ENCODE measurements at regions not wholly inside any gene's neighbourhood (a gene's known extent, or its start where the extent isn't known, plus 50 kb on each side); places are given as distances from the start of the nearest gene placed in this dataset.
"Not testable (repeated sequence)": the region's sequence is repeated elsewhere in the genome, so short reads cannot be mapped to it uniquely, and the experiment has no call there.

DNA sequence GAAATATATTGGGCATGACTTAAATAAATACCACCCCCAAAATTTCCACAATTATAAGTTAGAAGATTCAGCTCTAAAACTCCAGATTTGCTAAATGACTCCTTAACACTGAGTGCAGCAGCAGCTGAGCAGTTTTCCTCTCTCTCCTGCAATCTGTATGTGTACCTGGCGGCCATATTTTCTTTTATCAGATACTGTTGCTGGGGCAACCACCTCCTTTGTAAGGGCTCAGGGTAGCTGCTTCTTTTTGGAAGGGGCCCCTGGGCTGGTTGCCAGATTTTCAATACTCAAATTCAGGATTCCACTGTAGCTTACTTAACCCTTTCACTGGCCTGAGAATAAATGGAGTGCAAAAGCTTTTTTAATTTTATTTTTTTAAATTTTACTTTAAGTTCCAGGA, 197.0 kb downstream of the TAF11L14 start:
- DNase-seq, result no peak

DNA sequence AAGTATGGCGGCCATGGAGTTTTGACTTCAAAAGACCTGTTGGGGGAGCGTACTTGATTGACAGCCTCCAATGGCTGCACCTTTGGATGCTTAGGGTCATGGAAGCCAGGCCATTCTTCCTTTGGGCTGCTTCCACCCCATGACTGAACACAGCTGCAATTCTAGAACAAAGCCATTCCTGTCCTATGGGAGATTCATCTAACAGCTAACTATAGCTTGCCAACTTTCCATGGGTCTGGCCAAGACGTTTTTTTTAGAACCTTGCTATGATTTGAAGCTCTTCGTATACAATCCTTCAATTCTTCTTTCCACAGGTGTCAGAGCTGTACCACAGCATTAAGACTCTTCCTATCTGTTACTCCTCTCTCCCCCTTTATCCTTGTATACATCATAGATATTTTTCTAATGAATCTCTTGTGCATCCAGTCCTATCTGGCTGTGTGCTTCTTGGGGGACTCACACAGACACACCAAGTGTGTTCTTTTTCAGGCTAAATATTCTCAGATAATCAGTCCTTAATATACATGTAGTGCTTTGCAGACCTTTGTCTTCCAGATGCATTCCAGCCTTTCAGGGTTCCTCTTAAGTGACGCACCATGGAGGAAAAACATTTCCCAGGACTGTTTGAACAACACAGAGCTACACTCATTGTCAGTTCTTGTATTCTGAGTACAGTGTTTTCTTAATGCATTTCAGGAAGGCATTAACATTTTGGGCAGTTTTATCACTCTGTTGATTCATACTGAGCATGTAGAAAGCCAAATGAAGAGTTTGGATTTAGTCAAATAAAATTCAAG, 198.9 kb downstream of the TAF11L14 start:
- DNase-seq, result peak; percentile 51

DNA sequence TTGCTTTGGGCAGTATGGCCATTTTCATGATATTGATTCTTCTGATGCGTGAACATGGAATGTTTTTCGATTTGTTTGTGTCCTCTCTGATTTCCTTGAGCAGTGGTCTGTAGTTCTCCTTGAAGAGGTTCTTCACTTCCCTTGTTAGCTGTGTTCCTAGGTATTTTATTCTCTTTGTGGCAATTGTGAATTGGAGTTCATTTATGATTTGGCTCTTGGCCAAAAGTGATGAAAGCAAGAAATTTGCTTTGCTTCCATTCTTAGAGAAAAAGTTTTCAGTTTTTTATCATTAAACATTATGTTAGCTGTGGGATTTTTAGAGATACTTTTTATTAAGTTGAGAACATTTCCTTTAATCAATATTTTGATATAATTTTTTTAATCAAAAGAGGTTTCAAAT, 203.5 kb downstream of the TAF11L14 start:
- DNase-seq, result no peak

DNA sequence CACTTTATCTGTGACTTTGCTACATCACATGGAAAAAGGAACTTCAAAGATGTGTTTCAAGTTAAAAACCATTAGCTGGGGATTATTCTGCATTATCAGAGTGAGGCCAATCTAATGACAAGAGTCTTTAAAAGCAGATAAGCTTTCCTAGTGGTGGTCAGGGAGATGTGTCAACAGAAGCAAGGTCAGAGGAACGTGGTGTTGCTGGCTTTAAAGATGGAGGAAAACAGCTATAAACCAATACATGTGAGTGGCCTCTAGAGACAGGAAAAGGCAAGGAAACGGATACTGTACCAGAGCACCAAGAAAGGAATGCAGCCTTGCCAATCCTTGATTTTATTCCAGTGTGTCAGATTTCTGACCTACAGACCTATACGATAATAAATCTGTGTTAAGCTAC, 204.2 kb downstream of the TAF11L14 start:
- DNase-seq, result no peak

DNA sequence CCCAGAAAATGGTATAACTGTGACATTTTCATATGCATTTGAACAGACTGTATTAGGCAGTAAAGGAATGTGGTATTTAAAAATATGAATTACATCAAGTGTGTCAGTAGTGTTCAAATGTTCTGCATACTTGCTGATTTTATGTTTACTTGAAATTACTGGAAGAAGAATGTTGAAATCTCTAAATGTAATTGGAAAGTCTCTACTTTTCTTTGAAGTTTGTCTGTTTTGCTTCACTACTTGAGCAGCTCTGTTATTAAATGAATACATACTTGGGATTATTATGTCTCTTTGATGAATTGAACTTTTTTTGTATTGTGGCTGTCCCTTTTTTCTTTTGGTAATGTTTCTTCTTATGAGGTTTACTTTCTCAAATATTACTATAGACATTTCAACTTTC, 205.6 kb downstream of the TAF11L14 start:
- no peak for DNase-seq

DNA sequence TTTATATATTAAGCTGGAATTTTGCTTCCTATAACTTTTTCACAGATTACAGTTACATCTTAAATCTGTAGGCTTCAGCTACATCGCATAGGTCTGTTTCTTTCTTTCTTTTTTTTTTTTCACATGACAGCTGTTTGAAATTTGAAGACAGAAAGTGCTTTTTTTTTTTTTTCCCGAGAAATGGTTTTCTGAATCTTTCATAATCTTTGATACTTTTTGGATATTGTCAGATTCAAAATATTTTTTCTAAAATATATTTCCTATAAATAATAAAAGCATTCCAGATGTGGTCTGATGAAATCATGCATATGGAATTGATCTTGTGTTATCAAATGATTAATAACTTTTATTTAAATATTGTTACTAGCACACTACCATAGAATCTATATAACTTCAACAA, 212.2 kb downstream of the TAF11L14 start:
- no peak for DNase-seq

DNA sequence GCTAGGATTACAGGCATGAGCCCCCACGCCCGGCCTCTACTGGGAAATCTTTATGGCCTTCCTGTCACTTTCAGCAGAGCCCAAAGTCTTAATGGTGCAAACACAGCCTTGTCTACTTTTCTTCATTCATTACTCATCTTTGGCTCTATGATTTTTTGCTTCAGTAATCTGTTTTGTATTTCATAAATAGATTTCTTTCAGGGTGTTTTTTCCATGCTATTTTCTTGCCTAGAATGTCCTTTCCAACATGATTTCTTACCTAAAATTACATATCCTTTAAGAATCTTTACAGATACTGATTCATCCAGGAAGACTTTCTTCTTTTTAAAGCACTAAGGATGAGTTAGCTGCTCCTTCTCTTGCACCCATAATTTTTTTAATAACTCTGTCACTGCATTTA, 213.0 kb downstream of the TAF11L14 start:
- no peak for DNase-seq

DNA sequence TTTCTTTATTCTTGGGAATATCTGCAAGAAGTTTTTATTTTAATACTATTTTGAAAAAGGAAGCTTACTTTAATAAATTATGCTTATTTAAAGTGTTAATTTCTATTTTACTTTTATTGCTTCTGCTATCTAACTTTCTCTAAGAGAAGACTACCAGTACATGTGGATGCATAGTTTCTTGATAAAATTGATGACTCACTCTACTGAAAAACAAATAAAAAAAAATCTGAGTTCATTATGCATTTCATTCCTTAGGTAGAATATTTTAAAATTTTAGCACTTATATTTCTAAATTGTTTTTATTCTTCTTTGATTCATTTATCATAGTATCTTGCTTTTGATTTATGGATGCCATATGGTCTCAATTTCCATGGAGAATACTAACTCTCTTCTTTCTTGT, 217.9 kb downstream of the TAF11L14 start:
- no peak for DNase-seq

DNA sequence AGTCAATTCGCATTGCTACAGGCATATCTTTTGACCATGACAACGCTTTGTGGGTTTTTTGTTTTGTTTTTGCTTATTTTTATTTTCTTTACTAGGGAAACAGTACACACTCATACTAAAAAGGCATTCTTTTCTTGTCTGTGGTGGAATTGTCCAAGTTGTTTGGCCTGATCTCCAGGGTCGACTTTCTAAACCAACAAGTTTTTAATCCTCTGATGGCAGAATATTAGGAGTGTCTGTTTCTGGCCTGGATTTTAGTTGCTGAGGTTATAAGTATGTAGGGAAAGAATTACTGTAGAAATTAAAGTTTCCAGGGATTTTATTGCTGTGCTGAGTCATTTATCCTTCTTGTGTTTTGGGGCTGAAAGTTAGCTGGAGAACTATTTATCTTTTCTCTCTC, 218.5 kb downstream of the TAF11L14 start:
- DNase-seq, result no peak

DNA sequence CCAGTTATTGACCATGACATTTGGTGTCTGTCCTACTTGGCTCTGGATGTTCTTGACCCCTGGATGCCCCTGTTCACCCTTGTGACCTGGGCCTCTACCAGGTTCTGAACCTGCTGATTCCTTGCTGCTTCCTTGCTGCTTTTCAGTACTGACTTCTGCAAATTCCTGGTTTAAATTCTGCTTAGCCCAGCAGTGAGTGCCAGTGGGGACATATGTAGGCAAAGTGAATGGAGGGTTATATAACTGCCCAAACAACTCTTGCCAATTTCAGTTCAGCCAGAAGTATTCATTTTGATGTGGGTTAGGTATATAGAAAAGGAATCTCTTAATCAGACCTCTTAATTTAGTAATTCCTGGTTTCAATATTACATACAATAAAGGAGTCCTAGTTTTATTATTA, 220.6 kb downstream of the TAF11L14 start:
- DNase-seq, result no peak

DNA sequence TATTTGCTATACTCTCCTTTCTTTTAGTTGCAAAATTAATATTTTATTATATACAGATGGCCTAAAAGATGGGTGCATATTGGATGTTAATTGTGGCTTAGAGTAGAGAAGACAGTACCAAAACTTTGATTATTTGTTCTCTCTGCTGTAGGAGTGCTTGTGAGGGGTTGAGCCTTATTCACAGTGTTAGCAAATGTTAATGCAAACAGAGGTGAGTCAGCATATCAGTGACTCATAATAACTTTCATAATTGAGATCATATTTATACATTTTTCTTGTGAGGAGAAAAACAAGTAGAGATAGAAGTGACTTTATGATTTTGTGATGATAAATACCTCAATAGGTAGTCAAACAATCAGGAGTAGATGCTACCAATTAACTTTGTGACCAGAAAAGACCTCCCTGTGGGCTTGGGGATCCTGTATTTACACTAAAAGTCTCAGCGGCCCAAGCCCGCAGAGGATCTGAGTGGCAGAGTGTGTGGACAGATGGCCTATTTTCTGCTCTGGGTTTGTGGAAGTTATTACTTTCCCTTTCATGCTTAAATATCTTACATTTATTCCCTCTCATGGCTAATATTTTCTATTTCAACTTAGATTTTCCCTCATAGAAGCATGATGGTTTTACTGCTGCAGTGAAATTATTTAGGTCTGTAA, 226.5 kb downstream of the TAF11L14 start:
- DNase-seq, result peak; percentile 46

DNA sequence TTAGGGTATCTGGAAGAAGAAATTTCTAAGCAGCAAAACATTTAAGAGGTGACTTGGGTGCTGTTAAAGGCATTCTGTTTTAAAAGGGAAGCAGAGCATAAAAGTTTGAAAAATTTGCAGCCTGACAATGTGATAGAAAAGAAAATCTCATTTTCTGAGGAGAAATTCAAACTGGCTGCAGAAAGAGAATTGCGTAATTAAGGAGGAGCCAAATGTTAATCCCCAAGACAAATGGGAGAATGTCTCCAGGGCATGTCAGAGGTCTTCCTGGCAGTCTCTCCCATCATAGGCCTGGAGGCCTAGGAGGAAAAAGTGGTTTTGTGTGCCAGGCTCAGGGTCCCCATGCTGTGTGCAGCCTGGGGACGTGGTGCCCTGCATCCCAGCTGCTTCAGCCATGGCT, 230.6 kb downstream of the TAF11L14 start:
- not testable (repeated sequence) for DNase-seq

DNA sequence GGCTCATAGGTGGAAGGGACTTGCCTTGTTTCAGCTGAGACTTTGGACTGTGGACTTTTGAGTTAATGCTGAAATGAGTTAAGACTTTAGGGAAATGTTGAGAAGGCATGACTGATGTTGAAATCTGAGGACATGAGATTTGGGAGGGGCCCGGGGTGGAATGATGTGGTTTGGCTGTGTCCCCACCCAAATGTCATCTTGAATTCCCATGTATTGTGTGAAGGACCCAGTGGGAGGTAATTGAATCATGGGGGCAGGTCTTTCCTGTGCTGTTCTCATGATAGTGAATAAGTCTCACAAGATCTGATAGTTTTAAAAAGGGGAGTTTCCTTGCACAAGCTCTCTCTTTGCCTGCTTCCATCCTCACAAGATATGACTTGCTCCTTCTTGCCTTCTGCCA, 231.7 kb downstream of the TAF11L14 start:
- DNase-seq, result peak; percentile 85

DNA sequence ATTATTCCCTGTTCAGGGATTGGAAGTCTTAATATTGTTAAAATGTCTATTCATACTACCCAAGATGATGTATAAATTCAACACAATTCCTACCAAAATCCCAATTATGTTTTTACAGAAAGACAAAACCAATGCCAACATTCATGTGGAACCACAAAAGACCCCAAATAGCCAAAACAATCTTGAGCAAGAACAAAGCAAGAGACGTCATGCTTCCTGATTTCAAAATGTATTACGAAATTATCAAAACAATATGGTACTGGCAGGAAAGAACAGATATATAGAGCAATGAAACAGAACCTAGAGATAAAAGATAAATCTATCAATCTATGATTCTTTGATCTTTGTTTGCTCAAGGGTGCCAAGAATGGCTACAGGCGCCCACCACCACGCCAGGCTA, 237.9 kb downstream of the TAF11L14 start:
- DNase-seq, result no peak

DNA sequence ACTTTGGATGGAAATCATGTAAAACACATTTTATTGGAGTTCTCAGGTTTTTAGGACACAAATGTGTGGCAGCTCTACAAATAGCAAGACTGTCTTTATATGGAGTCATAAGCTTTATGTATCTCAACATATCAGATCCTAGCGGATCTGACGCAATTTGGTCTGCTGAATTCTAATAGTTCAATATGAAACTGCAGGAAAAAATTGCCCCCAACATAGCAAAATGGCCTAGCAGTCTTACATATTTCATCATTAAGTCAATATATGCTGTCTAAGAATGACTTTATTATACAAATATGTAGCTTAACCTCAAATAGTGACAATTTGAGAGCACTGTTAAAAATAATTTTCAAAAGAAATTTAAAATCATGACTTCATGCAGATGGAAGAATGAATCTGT, 244.3 kb downstream of the TAF11L14 start:
- DNase-seq, result peak; percentile 80

DNA sequence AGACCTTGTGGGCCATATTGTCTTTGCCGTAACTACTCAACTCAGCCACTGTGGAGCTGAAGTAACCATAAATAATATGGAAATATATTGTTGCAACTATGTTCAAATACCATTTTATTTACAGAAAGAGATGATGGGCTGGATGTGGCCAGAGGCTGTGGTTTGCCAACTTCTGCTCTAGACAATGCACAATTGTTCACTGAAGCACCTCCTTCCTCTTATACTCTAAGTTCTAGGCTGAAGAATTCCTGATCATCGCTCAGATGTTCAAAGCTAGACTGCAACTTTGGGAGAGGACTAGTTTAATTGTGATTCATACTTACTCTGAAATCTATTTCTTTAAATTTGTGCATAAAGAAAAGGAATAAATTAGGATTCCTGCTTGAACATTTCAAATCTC, 245.0 kb downstream of the TAF11L14 start:
- no peak for DNase-seq

DNA sequence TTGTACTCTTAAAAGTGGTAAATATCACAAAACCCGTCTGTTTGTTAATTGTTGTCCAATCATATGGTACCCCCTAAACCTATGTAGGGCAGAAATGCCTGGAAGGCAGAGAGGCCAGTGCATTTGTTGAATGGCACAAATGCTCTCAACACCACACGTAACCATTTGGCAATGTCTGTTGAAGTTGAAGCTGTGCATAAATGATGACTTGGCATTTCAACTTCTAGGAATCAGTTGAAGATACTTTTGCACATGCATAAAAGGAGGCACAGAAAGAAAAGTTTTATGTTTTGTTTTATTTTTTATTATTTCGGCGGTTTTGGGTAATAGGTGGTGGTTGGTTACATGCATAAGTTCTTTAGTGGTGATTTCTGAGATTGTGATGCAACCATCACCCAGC, 246.6 kb downstream of the TAF11L14 start:
- no peak for DNase-seq

DNA sequence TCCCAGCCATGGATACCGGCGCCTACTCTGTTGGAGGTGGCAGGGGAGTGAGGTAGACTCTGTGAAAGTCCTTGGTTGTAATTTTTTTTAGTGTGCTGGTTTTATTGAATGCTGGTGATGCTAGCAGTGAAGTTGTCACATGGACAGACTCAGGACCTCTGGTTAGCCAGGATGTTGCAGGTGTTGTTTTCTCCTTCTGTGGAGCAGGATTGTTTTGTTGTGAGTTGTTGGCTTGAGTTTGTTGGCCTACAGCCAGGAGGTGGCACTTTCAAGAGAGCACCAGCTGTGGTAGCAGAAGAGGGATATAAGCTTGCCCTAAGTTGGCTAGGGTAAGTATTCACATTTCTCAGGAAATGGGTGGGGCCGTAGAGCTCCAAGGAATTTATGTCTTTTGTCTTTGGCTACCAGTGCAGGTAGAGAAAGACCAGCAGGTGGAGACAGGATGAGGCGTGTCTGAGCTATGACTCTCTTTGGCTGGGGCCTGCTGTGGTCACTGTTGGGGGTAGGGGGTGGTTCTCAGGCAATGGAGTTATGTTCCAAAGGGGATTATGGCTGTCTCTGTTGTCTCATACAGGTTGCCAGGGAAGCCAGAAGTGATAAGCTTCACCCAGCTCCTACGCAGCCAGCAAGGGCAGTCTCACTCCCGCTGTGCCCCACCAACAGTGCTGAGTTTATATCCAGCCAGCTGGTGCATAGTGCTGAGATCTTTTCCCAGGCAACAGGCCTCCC, 248.7 kb downstream of the TAF11L14 start:
- DNase-seq, result no peak

DNA sequence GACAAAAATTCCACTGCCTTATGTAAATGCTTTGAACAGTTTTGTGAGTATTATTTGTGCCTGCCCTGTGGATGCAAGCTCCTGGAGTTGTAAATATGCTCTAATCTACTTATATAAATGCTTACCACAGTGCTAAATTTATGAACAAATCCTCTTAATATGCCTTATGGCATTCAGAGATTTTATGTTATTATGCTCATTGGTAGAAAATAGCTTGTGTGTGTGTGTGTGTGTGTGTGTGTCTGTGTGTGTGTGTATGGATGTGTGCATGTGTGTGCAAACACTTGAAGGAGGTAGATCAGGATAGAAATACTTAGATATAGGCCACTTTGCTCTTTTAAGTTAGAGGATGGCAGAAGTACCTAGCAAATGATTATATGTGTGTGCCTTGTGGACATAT, 253.9 kb downstream of the TAF11L14 start:
- DNase-seq, result no peak

DNA sequence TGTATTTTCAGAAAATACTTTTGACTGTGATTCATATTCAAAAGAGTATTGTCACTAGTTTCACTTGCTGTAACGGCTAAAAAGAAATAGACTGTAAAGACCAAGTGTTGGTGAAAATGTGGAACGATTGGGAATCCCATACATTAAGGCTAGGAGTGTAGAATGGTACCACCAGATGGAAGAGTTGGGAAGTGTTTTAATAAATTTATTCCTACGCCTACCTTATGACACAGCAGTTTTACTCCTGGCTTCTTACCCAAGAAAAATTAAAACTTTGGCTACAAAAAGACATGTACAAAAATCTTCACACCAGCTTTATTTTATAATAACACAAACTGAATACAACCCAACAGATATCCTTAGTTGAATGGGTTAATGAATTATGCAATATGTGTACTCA, 256.2 kb downstream of the TAF11L14 start:
- DNase-seq, result no peak

DNA sequence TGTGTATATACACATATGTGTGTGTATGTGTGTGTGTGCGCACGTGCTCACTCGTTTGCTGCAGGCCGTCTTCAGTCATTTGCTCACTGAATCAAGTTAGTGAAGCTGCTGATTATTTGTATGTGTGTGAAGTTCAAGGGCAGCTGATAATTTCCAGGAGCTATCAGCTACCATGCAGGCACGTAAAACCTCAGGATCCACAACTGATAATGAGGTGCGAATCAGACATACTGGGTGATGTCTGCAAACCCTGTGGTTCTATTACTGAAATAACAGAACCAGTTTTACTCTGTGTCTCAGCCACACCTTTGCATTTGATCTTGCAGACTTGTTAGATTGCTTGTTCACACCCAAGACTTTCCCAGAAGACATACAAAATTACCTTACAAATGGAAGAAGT, 257.6 kb downstream of the TAF11L14 start:
- DNase-seq, result no peak

DNA sequence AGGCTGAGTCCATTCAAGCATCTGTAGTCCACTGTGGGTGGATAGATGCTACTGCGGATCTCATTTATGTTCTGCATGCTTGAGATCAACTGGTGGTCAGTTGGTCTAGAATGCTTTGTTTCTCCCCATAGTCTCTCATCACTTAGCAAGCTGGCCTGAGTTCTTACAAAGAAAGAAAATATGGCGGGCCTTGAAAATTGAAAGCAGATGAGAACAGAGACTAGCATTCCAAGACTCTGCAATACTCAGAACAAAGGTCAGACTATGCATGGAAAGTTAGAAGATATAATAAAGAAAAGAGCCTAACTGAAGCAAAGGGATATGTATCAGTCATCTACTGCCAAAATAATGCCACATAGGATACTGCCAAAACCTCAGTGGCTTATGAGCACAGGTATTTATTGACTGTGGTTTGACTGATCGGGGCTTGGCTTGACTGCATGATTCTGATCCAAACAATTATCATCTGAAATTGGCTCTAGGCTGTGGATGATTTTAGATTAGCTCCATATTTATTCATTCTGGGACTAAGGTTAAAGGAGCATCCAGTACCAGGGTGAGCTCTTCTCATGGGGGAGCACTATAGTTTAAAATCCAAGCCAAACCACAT, 258.9 kb downstream of the TAF11L14 start:
- DNase-seq, result peak; percentile 68

DNA sequence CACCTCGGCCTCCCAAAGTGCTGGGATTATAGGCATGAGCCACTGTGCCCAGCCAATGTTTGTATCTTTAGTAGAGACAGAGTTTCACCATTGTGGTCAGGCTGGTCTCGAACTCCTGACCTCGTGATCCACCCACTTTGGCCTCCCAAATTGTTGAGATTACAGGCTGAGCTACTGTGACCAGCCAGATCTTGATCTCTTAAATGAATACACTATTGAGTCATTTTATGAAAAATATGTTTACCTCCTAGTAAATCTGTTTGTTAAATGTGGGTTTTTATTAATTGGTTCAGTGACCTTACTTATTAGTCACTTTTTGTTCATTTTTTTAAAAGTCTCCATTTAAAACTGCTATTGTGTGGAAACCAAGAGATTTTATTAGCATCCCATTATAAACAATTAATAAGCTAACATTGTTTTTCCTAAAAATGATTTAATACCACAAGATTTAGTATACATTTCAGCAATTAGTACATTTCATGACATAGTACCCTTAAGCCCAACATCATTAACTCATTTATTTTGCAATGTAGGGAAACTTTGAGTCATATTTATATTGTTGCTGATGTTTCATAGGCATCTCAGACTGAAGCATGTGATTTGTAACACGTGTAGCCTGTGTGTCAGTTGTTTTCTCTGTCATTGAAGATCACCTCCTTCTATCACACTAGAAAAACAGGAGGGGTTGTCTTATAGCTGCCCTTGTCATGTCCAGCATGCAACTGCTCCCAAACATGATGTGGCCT, 261.2 kb downstream of the TAF11L14 start:
- DNase-seq, result no peak

Data from fibroblast of upper back skin (primary cell).